A673 (cell line): ENCODE measurements at regions not wholly inside any gene's neighbourhood (a gene's known extent, or its start where the extent isn't known, plus 50 kb on each side); places are given as distances from the start of the nearest gene placed in this dataset.

Experiments used
- CTCF ChIP-seq: fragments of 300-800, 200-600 bp; sonication (generic); conservative IDR thresholded peaks from 2 replicates; pipeline ENCODE4 v1.5.1; 2017; ENCODE audit warnings: low read depth, mild to moderate bottlenecking, antibody characterized with exemption, low read length, moderate library complexity, mixed read lengths
- EZH2 ChIP-seq: fragments of 200-600 bp; sonication (generic); IDR thresholded peaks from 2 replicates; pipeline ENCODE4 v1.6.1; 2017; ENCODE audit warnings: borderline replicate concordance, low read depth, mild to moderate bottlenecking, mixed read lengths, antibody characterized with exemption, low read length; ENCODE audit not compliant: poor library complexity, severe bottlenecking

GRCh38 chr21:18521204-18521603 is 117.6 kb upstream of the TMPRSS15 start:
- no peak for TF ChIP-seq CTCF
- TF ChIP-seq EZH2, result no peak
